ENCODE measurements at regions not wholly inside any gene's neighbourhood (a gene's known extent, or its start where the extent isn't known, plus 50 kb on each side); places are given as distances from the start of the nearest gene placed in this dataset.

DNA sequence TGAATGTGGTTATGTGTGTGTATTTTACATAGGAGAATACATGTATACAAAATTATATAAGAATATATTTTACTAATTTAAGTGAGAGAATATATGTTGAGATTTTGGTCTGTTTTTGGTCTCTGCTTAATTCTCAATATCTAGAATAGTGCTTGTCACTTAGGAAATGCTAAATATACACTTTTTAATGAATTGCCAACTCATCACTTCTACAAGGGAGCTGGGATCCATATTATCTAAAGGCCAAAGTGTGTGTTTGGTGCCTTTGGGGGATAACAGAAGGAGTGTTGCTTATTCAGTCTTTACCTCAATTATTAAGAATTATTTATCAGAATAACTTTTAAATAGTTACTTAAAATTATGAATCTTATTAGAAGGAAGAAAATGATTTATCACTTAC, 1304.8 kb downstream of the HACE1 start:
- ATAC-seq (no peak), DNase-seq (no peak)
- ChIA-PET CTCF (no interaction called here), POLR2A (ENCODE audit: unreplicated experiment) (no interaction called here)
- Histone ChIP-seq H3K9me2 (replicated peaks; ENCODE audit: low read length) (no peaks in the 10 kb centered on the region), H3K36me3 (ENCODE audit: low read depth, low read length) (no peaks in the 10 kb centered on the region), H3K4me2 (ENCODE audit: low read length) (no peak overlapping the region), H3K4me3 (ENCODE audit: low read length) (no peak overlapping the region), H2AFZ (ENCODE audit: low read length) (no peak overlapping the region), H3F3A (ENCODE audit: low read length, unreplicated experiment) (no peaks in the 10 kb centered on the region), H3K4me1 (ENCODE audit: insufficient read depth, low read length) (no peaks in the 10 kb centered on the region), H3K27me3 (ENCODE audit: low read length) (no peaks in the 10 kb centered on the region), H4K20me1 (ENCODE audit: low read length) (no peaks in the 10 kb centered on the region), H3K9ac (ENCODE audit: low read length) (no peak overlapping the region), H3K9me3 (ENCODE audit: low read length) (no peaks in the 10 kb centered on the region), H3K79me2 (ENCODE audit: low read length) (no peaks in the 10 kb centered on the region), H3K27ac (ENCODE audit: low read length) (no peak overlapping the region)
- no peak for TF ChIP-seq EZH2phosphoT487 (IDR thresholded peaks at IDR 0.05; ENCODE audit: borderline replicate concordance, low read length)
- BruUV-seq (replicated peaks), result no TSS peak
- intact Hi-C loops (cut with micrococcal nuclease), result no loop called here

DNA sequence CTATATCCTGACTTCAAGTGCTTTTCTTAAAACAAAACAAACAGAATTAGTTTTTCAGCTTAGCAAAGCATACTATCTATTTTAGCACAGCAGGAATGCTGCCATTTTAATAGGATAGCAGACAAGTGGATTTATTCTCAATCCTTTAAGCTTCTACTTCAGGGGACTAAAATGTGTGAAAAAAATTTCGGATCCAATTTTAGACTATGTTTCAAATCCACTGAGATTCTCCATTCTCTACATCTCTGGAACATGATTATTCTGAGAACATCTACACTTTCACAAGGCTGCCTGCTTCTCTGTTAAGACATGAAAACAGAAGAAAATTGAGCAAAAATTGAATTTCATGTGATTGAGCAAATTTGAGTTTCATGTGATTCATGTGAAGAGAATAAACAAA, 1321.3 kb downstream of the HACE1 start:
- no peak for DNase-seq
- H3K36me3 ChIP-seq (ENCODE audit: low read depth, low read length), result no peaks in the 10 kb centered on the region
- BruUV-seq (replicated peaks), result no TSS peak
- no peak overlapping the region for H2AFZ ChIP-seq (ENCODE audit: low read length)
- H3K4me3 ChIP-seq (ENCODE audit: low read length), result no peak overlapping the region
- no peaks in the 10 kb centered on the region for H3K9me3 ChIP-seq (ENCODE audit: low read length)
- TF ChIP-seq EZH2 (IDR thresholded peaks at IDR 0.05; ENCODE audit: low read length, unreplicated experiment), result no peak
- TF ChIP-seq EZH2phosphoT487 (IDR thresholded peaks at IDR 0.05; ENCODE audit: borderline replicate concordance, low read length), result no peak
- TF ChIP-seq, protein P1, sequence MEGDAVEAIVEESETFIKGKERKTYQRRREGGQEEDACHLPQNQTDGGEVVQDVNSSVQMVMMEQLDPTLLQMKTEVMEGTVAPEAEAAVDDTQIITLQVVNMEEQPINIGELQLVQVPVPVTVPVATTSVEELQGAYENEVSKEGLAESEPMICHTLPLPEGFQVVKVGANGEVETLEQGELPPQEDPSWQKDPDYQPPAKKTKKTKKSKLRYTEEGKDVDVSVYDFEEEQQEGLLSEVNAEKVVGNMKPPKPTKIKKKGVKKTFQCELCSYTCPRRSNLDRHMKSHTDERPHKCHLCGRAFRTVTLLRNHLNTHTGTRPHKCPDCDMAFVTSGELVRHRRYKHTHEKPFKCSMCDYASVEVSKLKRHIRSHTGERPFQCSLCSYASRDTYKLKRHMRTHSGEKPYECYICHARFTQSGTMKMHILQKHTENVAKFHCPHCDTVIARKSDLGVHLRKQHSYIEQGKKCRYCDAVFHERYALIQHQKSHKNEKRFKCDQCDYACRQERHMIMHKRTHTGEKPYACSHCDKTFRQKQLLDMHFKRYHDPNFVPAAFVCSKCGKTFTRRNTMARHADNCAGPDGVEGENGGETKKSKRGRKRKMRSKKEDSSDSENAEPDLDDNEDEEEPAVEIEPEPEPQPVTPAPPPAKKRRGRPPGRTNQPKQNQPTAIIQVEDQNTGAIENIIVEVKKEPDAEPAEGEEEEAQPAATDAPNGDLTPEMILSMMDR (conservative IDR thresholded peaks at IDR 0.05; ENCODE audit: low read depth, low read length), result no peak
- H3K4me2 ChIP-seq (ENCODE audit: low read length), result no peak overlapping the region
- intact Hi-C loops (cut with micrococcal nuclease), result no loop called here
- H3K27me3 ChIP-seq (ENCODE audit: low read length), result no peaks in the 10 kb centered on the region
- no peaks in the 10 kb centered on the region for H3K9me2 ChIP-seq (replicated peaks; ENCODE audit: low read length)
- no peaks in the 10 kb centered on the region for H3K4me1 ChIP-seq (ENCODE audit: insufficient read depth, low read length)
- no peaks in the 10 kb centered on the region for H4K20me1 ChIP-seq (ENCODE audit: low read length)
- no peak overlapping the region for H3K27ac ChIP-seq (ENCODE audit: low read length)
- ChIA-PET POLR2A (ENCODE audit: unreplicated experiment) (no interaction called here), CTCF (no interaction called here)
- H3K79me2 ChIP-seq (ENCODE audit: low read length), result no peaks in the 10 kb centered on the region
- ATAC-seq, result no peak
- no peaks in the 10 kb centered on the region for H3F3A ChIP-seq (ENCODE audit: low read length, unreplicated experiment)
- H3K9ac ChIP-seq (ENCODE audit: low read length), result no peak overlapping the region

- no peak for DNase-seq
- Histone ChIP-seq H3K9me3 (ENCODE audit: low read length) (no peaks in the 10 kb centered on the region), H3K79me2 (ENCODE audit: low read length) (no peaks in the 10 kb centered on the region), H4K20me1 (ENCODE audit: low read length) (no peaks in the 10 kb centered on the region), H3K36me3 (ENCODE audit: low read depth, low read length) (no peaks in the 10 kb centered on the region), H3K4me1 (ENCODE audit: insufficient read depth, low read length) (no peaks in the 10 kb centered on the region), H3K9ac (ENCODE audit: low read length) (no peak overlapping the region), H3K27ac (ENCODE audit: low read length) (no peak overlapping the region), H3K9me2 (replicated peaks; ENCODE audit: low read length) (no peaks in the 10 kb centered on the region), H3K4me3 (ENCODE audit: low read length) (no peak overlapping the region), H2AFZ (ENCODE audit: low read length) (no peak overlapping the region), H3K4me2 (ENCODE audit: low read length) (no peak overlapping the region), H3F3A (ENCODE audit: low read length, unreplicated experiment) (no peaks in the 10 kb centered on the region), H3K27me3 (ENCODE audit: low read length) (no peaks in the 10 kb centered on the region)
- POLR2A ChIA-PET (ENCODE audit: unreplicated experiment), result no interaction called here
- BruUV-seq (replicated peaks), result no TSS peak
- CTCF ChIA-PET, result no interaction called here
- no peak for TF ChIP-seq EZH2phosphoT487 (IDR thresholded peaks at IDR 0.05; ENCODE audit: borderline replicate concordance, low read length)
- no peak for TF ChIP-seq EZH2 (IDR thresholded peaks at IDR 0.05; ENCODE audit: low read length, unreplicated experiment)
- TF ChIP-seq, protein P1 (conservative IDR thresholded peaks at IDR 0.05; ENCODE audit: low read depth, low read length), result no peak
- ATAC-seq, result no peak
- intact Hi-C loops (cut with micrococcal nuclease), result no loop called here
These were observed 1324.9 kb downstream of the HACE1 start for GRCh38 chr6:103534814-103535213.

Data from PC-3 (cell line).